ENCODE measurements at regions not wholly inside any gene's neighbourhood (a gene's known extent, or its start where the extent isn't known, plus 50 kb on each side); places are given as distances from the start of the nearest gene placed in this dataset.

DNA sequence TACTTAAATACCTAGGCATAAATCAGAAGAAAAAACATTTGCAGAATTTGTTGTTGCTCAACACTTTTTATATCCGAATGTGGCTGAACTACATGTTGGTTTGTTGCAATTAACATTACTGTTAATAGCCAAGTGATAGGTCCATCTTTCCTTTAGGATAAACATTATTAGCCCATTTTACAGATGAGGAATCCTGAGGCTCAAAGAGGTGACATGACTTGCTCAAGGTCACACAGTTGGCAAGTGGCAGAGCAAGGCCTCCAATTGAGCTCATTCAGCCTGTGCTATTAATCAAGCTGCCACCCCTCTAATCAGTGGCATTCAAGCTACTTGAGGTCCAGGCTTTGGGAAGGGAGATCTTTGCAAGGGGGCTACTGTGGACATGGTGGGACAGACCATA, 125.8 kb upstream of the ATP2B2 start:
- Mint-ChIP-seq H3K4me1 (ENCODE audit: insufficient read depth, unreplicated experiment) (no peaks in the 10 kb centered on the region), H3K36me3 (ENCODE audit: insufficient read depth, unreplicated experiment) (no peaks in the 10 kb centered on the region), H3K27ac (ENCODE audit: low read depth, unreplicated experiment) (no peak overlapping the region), H3K27me3 (ENCODE audit: insufficient read depth, unreplicated experiment) (peaks cover 12% of the 10 kb centered on the region), H3K4me3 (ENCODE audit: unreplicated experiment) (no peak overlapping the region), H3K9me3 (ENCODE audit: unreplicated experiment) (no peaks in the 10 kb centered on the region)
- TF ChIP-seq, protein P1, sequence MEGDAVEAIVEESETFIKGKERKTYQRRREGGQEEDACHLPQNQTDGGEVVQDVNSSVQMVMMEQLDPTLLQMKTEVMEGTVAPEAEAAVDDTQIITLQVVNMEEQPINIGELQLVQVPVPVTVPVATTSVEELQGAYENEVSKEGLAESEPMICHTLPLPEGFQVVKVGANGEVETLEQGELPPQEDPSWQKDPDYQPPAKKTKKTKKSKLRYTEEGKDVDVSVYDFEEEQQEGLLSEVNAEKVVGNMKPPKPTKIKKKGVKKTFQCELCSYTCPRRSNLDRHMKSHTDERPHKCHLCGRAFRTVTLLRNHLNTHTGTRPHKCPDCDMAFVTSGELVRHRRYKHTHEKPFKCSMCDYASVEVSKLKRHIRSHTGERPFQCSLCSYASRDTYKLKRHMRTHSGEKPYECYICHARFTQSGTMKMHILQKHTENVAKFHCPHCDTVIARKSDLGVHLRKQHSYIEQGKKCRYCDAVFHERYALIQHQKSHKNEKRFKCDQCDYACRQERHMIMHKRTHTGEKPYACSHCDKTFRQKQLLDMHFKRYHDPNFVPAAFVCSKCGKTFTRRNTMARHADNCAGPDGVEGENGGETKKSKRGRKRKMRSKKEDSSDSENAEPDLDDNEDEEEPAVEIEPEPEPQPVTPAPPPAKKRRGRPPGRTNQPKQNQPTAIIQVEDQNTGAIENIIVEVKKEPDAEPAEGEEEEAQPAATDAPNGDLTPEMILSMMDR (IDR thresholded peaks at IDR 0.05; ENCODE audit: unreplicated experiment), result no peak
- no peak for DNase-seq (ENCODE audit: unreplicated experiment)
- ChIA-PET POLR2A (no interaction called here), CTCF (interaction anchor here (1.3 kb wide), 1 partner anchor 107 kb away, joined by 5 read pairs; no protein-coding TSS in a partner anchor)
- intact Hi-C loops (cut with micrococcal nuclease), result no loop called here
- no TSS peak for BruUV-seq (replicated peaks)

DNA sequence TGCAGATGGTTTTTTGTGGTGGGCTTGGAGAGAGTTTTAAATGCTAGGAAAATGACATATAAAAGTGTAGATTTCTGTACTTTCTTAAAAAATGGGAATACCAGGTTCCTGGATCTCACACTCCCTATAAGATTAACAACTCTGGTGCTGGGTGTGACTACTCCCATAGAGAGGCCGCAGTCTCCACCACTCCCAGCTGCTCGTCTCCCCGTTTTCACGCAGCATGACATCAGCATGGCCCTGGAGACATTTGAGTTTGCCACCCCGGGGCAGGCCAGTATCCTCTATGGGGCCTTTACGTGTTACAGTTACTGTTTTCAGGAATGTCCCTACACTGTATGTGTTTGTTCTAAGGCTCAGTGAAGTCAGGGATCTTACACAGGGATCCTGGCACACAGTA, 126.7 kb upstream of the ATP2B2 start:
- POLR2A ChIA-PET, result no interaction called here
- TF ChIP-seq, protein P1 (IDR thresholded peaks at IDR 0.05; ENCODE audit: unreplicated experiment), result no peak
- no peak overlapping the region for H3K27ac Mint-ChIP-seq (ENCODE audit: low read depth, unreplicated experiment)
- H3K4me3 Mint-ChIP-seq (ENCODE audit: unreplicated experiment), result no peak overlapping the region
- peaks cover 2% of the 10 kb centered on the region for H3K9me3 Mint-ChIP-seq (ENCODE audit: unreplicated experiment)
- H3K4me1 Mint-ChIP-seq (ENCODE audit: insufficient read depth, unreplicated experiment), result no peaks in the 10 kb centered on the region
- H3K36me3 Mint-ChIP-seq (ENCODE audit: insufficient read depth, unreplicated experiment), result no peaks in the 10 kb centered on the region
- CTCF ChIA-PET, result interaction anchor here (1.3 kb wide), 1 partner anchor 106 kb away, joined by 5 read pairs; no protein-coding TSS in a partner anchor
- no peak for DNase-seq (ENCODE audit: unreplicated experiment)
- no TSS peak for BruUV-seq (replicated peaks)
- intact Hi-C loops (cut with micrococcal nuclease), result no loop called here
- peaks cover 15% of the 10 kb centered on the region for H3K27me3 Mint-ChIP-seq (ENCODE audit: insufficient read depth, unreplicated experiment)

DNA sequence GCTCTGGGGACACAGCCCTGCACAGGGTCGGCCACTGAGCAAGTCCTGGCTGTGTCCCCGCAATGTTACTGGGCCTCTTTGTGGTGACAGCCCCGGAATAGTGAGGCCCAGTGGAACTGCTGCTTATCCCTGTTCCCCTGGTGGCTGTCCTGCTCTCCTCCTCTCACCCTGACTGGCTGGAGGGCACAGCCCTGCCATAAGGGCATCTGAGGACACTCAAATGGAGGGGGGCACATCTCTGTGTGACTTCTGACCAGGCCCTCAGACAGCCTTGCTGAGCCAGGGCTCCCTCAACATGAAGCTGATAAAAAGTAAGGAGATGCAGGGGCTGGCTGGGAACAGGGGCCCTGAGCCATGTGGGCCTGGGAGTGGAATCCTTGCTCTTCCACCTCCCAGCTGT, 127.4 kb upstream of the ATP2B2 start:
- H3K9me3 Mint-ChIP-seq (ENCODE audit: unreplicated experiment), result peaks cover 8% of the 10 kb centered on the region
- ChIA-PET POLR2A (no interaction called here), CTCF (no interaction called here)
- no peak overlapping the region for H3K4me3 Mint-ChIP-seq (ENCODE audit: unreplicated experiment)
- intact Hi-C loops (cut with micrococcal nuclease), result no loop called here
- no peak for DNase-seq (ENCODE audit: unreplicated experiment)
- H3K27me3 Mint-ChIP-seq (ENCODE audit: insufficient read depth, unreplicated experiment), result peaks cover 21% of the 10 kb centered on the region
- no TSS peak for BruUV-seq (replicated peaks)
- no peaks in the 10 kb centered on the region for H3K36me3 Mint-ChIP-seq (ENCODE audit: insufficient read depth, unreplicated experiment)
- TF ChIP-seq, protein P1 (IDR thresholded peaks at IDR 0.05; ENCODE audit: unreplicated experiment), result no peak
- no peaks in the 10 kb centered on the region for H3K4me1 Mint-ChIP-seq (ENCODE audit: insufficient read depth, unreplicated experiment)
- H3K27ac Mint-ChIP-seq (ENCODE audit: low read depth, unreplicated experiment), result no peak overlapping the region

DNA sequence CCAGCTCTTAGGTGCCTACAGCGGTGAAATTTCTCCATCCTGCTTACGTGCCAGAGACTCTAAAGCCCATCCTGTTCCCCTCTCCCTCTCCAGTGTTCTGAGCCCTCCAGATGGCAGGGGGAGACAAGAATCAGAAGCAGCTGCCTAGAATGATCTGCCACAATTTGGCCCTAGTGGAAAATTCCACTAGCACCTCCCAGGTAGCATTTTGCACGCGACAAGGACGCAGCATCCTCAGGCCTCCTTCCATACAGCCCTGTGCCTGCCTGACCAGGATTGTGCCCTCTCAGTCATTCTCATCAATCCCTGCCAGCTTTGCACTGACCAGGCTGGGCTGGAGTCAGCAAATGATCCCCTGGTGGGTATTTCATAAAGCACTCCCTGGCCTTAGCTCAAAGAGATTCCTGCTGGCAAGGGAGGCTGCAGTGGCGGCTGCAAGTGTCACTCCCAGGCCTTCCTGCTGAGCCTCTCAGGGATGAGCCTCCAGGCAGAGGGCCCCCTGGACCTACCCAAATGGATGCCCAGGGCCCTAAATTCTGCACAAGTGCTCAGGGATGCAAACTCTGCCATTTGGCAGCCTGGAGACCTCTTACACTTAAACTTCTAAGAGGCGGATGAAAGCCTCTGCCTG, 130.2 kb upstream of the ATP2B2 start:
- Mint-ChIP-seq H3K36me3 (ENCODE audit: insufficient read depth, unreplicated experiment) (no peaks in the 10 kb centered on the region), H3K4me3 (ENCODE audit: unreplicated experiment) (no peak overlapping the region), H3K4me1 (ENCODE audit: insufficient read depth, unreplicated experiment) (no peaks in the 10 kb centered on the region), H3K27ac (ENCODE audit: low read depth, unreplicated experiment) (no peak overlapping the region), H3K27me3 (ENCODE audit: insufficient read depth, unreplicated experiment) (peaks cover 28% of the 10 kb centered on the region), H3K9me3 (ENCODE audit: unreplicated experiment) (peaks cover 25% of the 10 kb centered on the region)
- TF ChIP-seq, protein P1 (IDR thresholded peaks at IDR 0.05; ENCODE audit: unreplicated experiment), result no peak
- intact Hi-C loops (cut with micrococcal nuclease), result no loop called here
- no peak for DNase-seq (ENCODE audit: unreplicated experiment)
- ChIA-PET POLR2A (no interaction called here), CTCF (no interaction called here)
- no TSS peak for BruUV-seq (replicated peaks)

Measured in MCF 10A (cell line).